ENCODE measurements at regions not wholly inside any gene's neighbourhood (a gene's known extent, or its start where the extent isn't known, plus 50 kb on each side); places are given as distances from the start of the nearest gene placed in this dataset.

GRCh38 chr6:144862769-144863168 is 577.6 kb downstream of the UTRN start:
- Histone ChIP-seq H3K4ac (replicated peaks; ENCODE audit: insufficient read length, low read depth, low read length) (no peak overlapping the region), H2BK12ac (ENCODE audit: low read depth, low read length) (no peak overlapping the region), H3K4me2 (ENCODE audit: insufficient read depth in 1 of 2, low read depth in 2 of 2, low read length in 2 of 2) (no peak overlapping the region), H3K79me2 (ENCODE audit: control insufficient read depth in 1 of 2, insufficient read depth in 2 of 2, low read length in 2 of 2) (no peaks in the 10 kb centered on the region), H4K5ac (ENCODE audit: insufficient read length, low read depth, low read length) (no peak overlapping the region), H2BK120ac (replicated peaks; ENCODE audit: low read depth, low read length) (no peak overlapping the region), H3K4me3 (ENCODE audit: extremely low read depth in 1 of 4, insufficient read depth in 2 of 4, low read depth in 3 of 4, low read length in 4 of 4) (no peak overlapping the region), H3K23me2 (ENCODE audit: low read depth, low read length) (no peaks in the 10 kb centered on the region), H2BK20ac (ENCODE audit: low read length) (no peak overlapping the region), H3K9ac (replicated peaks in 1 of 4; ENCODE audit: extremely low read depth in 1 of 4, low read depth in 3 of 4, low read length in 3 of 4) (no peak overlapping the region), H2BK5ac (ENCODE audit: low read depth, low read length) (no peak overlapping the region), H3K9me3 (ENCODE audit: insufficient read depth in 2 of 2, low read depth in 1 of 2, low read length in 1 of 2) (peaks cover 6% of the 10 kb centered on the region in 2 experiments; a peak in 2 of 4 replicates), H4K91ac (replicated peaks; ENCODE audit: insufficient read length, low read length) (no peak overlapping the region), H2AFZ (ENCODE audit: low read length) (no peak overlapping the region), H2AK5ac (ENCODE audit: low read depth, low read length) (no peak overlapping the region), H3K14ac (ENCODE audit: insufficient read length) (no peak overlapping the region), H3K23ac (ENCODE audit: insufficient read length) (no peak overlapping the region), H3K18ac (ENCODE audit: extremely low read depth, low read length) (no peak overlapping the region), H3K27me3 (replicated peaks in 1 of 4; ENCODE audit: control insufficient read depth in 3 of 4, extremely low read depth in 1 of 4, insufficient read depth in 3 of 4, low read length in 3 of 4) (no peaks in the 10 kb centered on the region), H3K36me3 (ENCODE audit: control insufficient read depth in 2 of 4, insufficient read depth in 4 of 4, low read length in 3 of 4) (no peaks in the 10 kb centered on the region), H4K8ac (ENCODE audit: extremely low read depth, insufficient read depth, low read length) (no peak overlapping the region), H3K27ac (ENCODE audit: low read depth, low read length) (no peak overlapping the region), H3K79me1 (ENCODE audit: low read depth, low read length) (no peaks in the 10 kb centered on the region), H2BK15ac (ENCODE audit: low read length) (no peak overlapping the region), H3K4me1 (replicated peaks in 1 of 4; ENCODE audit: control insufficient read depth in 3 of 4, insufficient read depth in 4 of 4, low read length in 3 of 4) (no peaks in the 10 kb centered on the region), H4K20me1 (replicated peaks in 1 of 2; ENCODE audit: control insufficient read depth in 1 of 2, insufficient read depth in 2 of 2, low read length in 2 of 2) (no peaks in the 10 kb centered on the region), H3K56ac (replicated peaks; ENCODE audit: insufficient read length, low read depth, low read length) (no peak overlapping the region)
- FAIRE-seq, result no peak
- ChIA-PET CTCF (ENCODE audit: partially characterized antibody) (interaction anchor here (1.3 kb wide), 1 partner anchor 83 kb away, joined by 3 read pairs; no protein-coding TSS in a partner anchor), POLR2A (ENCODE audit: partially characterized antibody) (no interaction called here)
- WGBS, 2 experiments (ENCODE audit: extremely low coverage in 1 of 2, insufficient coverage in 1 of 2, insufficient read length in 1 of 2, insufficient replicate concordance in 2 of 2, low coverage in 1 of 2, low lambda C conversion rate in 2 of 2, missing lambda C conversion rate in 1 of 2), result 91% methylated on average over 2 of the region's 2 CpGs; no CpG with 5 or more reads in 1 of the 2 experiments
- no peak for DNase-seq (ENCODE audit: low read depth in 1 of 2, low spot score in 2 of 2)
- no peak for TF ChIP-seq CHD2 (IDR thresholded peaks at IDR 0.05; ENCODE audit: low read length)
- no peak for TF ChIP-seq YY1 (IDR thresholded peaks at IDR 0.05; ENCODE audit: low read depth, low read length)
- no peak for TF ChIP-seq POLR2AphosphoS5 (IDR thresholded peaks at IDR 0.05; ENCODE audit: low read depth, low read length)
- TF ChIP-seq ATF2 (IDR thresholded peaks at IDR 0.05; ENCODE audit: low read length), result no peak
- TF ChIP-seq PHF8 (conservative IDR thresholded peaks at IDR 0.05; ENCODE audit: low read depth, low read length), result no peak
- no peak for TF ChIP-seq MAX (IDR thresholded peaks at IDR 0.05)
- TF ChIP-seq RBBP5 (IDR thresholded peaks at IDR 0.05; ENCODE audit: borderline replicate concordance, low read depth, low read length), result no peak
- TF ChIP-seq EP300 (IDR thresholded peaks at IDR 0.05; ENCODE audit: borderline replicate concordance in 1 of 2, low read depth in 2 of 2, low read length in 2 of 2), result no peak
- TF ChIP-seq TCF12 (IDR thresholded peaks at IDR 0.05; ENCODE audit: low read depth, low read length), result no peak
- no peak for TF ChIP-seq RAD21 (IDR thresholded peaks at IDR 0.05 in 1 of 2, conservative IDR thresholded peaks at IDR 0.05 in 1 of 2; ENCODE audit: low read depth in 2 of 2, low read length in 2 of 2)
- no peak for TF ChIP-seq FOSL1 (IDR thresholded peaks at IDR 0.05; ENCODE audit: insufficient read depth, low read depth, low read length)
- no peak for TF ChIP-seq RNF2 (IDR thresholded peaks at IDR 0.05; ENCODE audit: borderline replicate concordance, low read depth, low read length, missing control alignments, poor library complexity, severe bottlenecking)

Data from H1 (cell line).